ENCODE measurements at regions not wholly inside any gene's neighbourhood (a gene's known extent, or its start where the extent isn't known, plus 50 kb on each side); places are given as distances from the start of the nearest gene placed in this dataset.
"Not testable (repeated sequence)": the region's sequence is repeated elsewhere in the genome, so short reads cannot be mapped to it uniquely, and the experiment has no call there.

- H3K4me3 ChIP-seq (ENCODE audit: low read depth, low read length) = no peak overlapping the region
- DNase-seq (ENCODE audit: low read depth) = no peak
Measured at GRCh38 chr1:31485166-31485565, 72.2 kb downstream of the SERINC2 start.

DNA sequence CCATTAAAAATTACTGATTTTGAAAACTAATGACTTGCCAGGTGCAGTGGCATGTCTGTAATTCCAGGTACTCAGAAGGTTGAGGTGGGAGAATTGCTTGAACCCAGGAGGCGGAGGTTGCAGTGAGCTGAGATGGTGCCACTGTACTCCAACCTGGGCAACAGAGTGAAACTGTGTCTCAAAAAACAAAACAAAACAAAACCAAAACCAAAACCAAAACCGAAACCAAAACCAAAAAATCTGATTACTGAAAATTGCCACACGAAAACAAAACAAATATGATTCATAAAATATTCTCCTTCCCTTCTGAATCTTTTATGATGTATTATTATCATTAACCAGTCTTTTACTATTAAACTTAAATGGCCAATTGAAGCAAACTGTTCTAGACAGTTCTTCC is 74.1 kb downstream of the SERINC2 start:
- DNase-seq (ENCODE audit: low read depth) = no peak
- H3K4me3 ChIP-seq (ENCODE audit: low read depth, low read length) = no peak overlapping the region

DNA sequence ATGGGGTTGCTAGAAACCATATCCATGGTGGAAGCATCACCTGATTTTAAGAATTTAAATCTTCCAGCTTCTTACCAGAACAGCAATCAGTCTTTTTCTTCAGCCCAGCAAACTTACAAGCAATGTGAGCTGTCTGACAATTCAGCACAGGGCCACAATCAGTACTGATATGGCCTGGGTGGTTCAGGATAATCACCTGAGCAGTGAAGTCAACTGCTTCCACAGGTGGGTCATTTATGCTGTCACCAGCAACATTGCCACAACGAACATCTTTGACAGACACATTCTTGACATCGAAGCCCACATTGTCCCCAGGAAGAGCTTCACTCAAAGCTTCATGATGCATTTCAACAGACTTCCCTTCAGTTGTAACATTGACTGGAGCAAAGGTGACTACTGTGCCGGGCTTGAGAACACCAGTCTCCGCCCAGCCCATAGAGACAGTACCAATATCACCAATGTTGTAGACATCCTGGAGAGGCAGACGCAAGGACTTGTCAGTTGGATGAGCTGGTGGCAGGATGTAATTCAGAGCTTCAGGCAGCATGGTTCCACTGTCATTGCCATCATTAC is 74.8 kb downstream of the SERINC2 start:
- no peak overlapping the region for H3K4me3 ChIP-seq (ENCODE audit: low read depth, low read length)

GRCh38 chr1:31488528-31488927 is 75.5 kb downstream of the SERINC2 start:
- DNase-seq (ENCODE audit: low read depth) = no peak

More for the DNA sequence above, 74.8 kb downstream of the SERINC2 start:
- DNase-seq (ENCODE audit: low read depth) = no peak

DNA sequence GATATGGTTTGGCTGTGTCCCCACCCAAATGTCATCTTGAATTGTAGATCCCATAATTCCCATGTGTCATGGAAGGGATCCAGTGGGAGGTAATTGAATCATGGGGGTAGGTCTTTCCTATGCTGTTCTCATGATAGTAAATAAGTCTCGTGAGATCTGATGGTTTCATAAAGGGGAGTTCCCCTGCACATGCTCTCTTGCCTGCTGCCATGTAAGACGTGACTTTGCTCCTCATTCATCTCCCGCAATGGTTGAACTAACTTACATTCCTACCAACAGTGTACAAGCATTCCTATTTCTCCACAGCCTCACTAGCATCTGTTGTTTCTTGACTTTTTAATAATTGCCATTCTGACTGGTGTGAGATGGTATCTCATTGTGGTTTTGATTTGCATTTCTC is 76.6 kb downstream of the SERINC2 start:
- not testable (repeated sequence) for H3K4me3 ChIP-seq (ENCODE audit: low read depth, low read length); DNase-seq (ENCODE audit: low read depth)

More at GRCh38 chr1:31488528-31488927, 75.5 kb downstream of the SERINC2 start:
- H3K4me3 ChIP-seq (ENCODE audit: low read depth, low read length) = no peak overlapping the region

DNA sequence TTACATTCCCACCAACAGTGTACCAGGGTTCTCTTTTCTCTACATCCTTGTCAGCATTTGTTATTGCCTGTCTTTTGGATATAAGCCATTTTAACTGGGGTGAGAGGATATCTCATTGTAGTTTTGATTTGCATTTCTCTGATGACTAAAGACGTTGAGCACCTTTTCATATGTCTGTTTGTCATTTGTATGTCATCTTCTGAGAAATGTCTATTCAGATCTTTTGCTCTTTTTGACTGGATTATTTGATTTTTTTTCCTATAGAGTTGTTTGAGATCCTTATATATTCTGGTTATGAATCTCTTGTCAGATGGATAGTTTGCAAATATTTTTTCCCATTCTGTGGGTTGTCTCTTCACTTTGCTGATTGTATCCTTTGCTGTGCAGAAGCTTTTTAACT is 77.6 kb downstream of the SERINC2 start:
- not testable (repeated sequence) for DNase-seq (ENCODE audit: low read depth); H3K4me3 ChIP-seq (ENCODE audit: low read depth, low read length)

DNA sequence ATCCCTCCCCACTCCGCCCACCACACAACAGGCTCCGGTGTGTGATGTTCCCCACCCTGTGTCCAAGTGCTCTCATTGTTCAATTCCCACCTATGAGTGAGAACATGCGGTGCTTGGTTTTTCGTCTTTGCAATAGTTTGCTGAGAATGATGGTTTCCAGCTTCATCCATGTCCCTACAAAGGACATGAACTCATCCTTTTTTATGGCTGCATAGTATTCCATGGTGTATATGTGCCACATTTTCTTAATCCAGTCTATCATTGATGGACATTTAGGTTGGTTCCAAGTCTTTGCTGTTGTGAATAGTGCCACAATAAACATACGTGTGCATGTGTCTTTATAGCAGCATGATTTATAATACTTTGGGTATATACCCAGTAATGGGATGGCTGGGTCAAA is 81.0 kb upstream of the TINAGL1 start:
- not testable (repeated sequence) for DNase-seq (ENCODE audit: low read depth); H3K4me3 ChIP-seq (ENCODE audit: low read depth, low read length)

DNA sequence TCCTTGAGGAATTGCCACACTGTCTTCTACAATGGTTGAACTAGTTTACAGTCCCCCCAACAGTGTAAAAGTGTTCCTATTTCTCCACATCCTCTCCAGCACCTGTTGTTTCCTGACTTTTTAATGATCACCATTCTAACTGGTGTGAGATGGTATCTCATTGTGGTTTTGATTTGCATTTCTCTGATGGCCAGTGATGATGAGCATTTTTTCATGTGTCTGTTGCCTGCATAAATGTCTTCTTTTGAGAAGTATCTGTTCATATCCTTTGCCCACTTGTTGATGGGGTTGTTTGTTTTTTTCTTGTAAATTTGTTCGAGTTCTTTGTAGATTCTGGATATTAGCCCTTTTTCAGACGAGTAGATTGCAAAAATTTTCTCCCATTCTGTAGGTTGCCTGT is 80.5 kb upstream of the TINAGL1 start:
- DNase-seq (ENCODE audit: low read depth); H3K4me3 ChIP-seq (ENCODE audit: low read depth, low read length): not testable (repeated sequence)

DNA sequence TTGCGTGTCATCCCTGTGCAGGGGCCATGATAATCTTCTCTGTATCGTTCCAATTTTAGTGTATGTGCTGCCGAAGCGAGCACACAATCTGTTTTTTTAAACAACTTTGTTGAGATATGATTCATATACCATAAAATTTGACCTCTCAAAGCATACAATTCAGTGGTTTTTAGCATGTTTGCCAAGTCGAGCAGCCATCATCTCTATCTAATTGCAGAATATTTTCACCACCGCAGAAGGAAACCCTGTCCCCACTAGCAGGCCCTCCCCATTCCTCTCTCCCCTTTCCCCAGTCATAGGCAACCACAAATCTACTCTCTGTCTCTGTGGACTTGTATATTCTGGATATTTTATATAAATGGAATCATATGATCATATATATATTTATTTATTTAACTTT is 78.7 kb upstream of the TINAGL1 start:
- H3K4me3 ChIP-seq (ENCODE audit: low read depth, low read length) = no peak overlapping the region
- DNase-seq (ENCODE audit: low read depth) = no peak

GRCh38 chr1:31498376-31499040 is 77.8 kb upstream of the TINAGL1 start:
- H3K4me3 ChIP-seq (ENCODE audit: low read depth, low read length) = no peak overlapping the region
- no peak for DNase-seq (ENCODE audit: low read depth)

DNA sequence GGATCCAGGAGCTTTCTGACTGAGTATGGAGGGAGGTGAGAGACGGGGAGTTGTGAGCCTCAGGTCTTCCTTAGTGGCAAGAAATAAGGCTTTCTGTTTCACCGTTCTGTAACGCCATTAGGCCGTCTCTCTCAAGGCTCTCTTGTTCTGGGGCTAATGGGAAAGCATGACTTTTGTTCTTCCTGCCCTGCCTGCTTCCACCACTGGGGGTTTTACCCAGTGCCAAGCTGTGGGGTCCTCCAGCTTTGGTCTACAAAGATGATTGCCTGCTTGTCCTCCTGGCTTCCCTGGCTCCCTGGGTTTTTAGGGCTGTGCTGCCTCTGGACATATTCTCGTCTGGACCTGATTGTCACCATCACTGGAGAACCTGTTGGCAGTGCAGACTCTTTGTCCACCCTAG is 74.8 kb upstream of the TINAGL1 start:
- H3K4me3 ChIP-seq (ENCODE audit: low read depth, low read length) = no peak overlapping the region
- DNase-seq (ENCODE audit: low read depth) = no peak

- DNase-seq (ENCODE audit: low read depth) = no peak
- no peak overlapping the region for H3K4me3 ChIP-seq (ENCODE audit: low read depth, low read length)
Measured at GRCh38 chr1:31502253-31502652, 74.1 kb upstream of the TINAGL1 start.

DNA sequence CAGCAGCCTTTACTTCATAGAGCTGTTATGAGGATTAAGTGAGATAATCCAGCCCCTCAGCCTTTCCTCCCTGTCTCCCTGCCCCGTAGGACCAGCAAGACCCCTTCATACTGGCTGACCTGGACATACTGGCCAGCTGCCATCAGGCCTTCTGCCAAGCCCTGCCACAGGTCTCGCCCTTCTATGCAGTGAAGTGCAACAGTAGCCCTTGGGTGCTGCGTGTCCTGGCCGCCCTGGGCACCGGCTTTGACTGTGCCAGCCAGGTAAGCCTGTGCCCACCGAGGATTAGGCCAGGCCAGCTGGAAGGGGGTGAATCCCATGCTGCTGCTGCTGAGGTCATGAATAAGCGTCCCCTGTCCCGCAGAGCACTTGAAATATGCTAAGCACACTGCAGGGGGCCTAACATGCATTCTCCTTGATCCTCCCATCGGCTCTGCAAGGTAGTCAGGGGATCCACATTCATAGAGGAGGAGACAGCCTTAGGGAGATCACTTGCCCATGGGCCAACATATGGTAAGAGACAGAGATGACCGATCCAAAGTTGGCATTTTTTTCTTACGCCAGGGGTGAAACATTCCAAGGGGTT is 73.3 kb upstream of the TINAGL1 start:
- DNase-seq (ENCODE audit: low read depth) = no peak
- no peak overlapping the region for H3K4me3 ChIP-seq (ENCODE audit: low read depth, low read length)

DNA sequence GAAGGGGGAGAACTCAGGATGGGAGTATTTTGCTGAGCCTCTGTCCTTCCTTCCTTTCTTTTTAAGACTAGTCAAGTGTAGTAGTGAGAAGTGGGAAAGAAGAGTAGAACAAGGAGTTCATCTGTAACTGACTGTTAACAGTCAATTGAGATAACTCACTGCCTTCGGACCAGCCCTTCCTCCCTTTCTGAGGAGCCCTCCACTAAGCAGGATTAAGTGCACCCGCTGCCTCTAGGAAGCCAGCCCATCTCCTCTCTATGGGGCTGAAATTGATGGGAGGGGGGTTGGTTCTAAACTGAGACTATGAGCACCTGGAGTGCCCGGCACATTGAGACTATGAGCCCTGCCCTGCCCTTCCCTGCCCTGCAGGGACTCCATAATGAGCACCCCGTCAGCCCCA is 72.7 kb upstream of the TINAGL1 start:
- no peak overlapping the region for H3K4me3 ChIP-seq (ENCODE audit: low read depth, low read length)
- DNase-seq (ENCODE audit: low read depth) = no peak

DNA sequence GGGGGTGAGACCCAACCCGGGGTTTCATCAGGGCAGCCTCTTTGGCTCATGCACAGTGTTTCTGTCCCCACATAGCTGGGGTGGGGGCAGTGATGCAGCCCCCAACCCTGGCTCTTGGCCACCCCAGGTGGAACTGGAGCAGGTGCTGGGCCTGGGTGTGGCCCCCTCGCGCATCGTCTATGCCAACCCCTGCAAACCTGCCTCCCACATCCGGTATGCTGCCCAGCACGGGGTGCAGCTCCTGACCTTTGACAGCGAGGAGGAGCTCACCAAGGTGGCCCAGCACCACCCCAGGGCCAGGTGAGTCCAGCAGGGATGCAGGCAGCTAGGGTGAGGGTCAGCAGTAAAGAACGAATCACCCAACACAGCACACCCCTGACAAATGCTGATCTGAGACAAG is 72.3 kb upstream of the TINAGL1 start:
- DNase-seq (ENCODE audit: low read depth) = no peak
- H3K4me3 ChIP-seq (ENCODE audit: low read depth, low read length) = no peak overlapping the region

DNA sequence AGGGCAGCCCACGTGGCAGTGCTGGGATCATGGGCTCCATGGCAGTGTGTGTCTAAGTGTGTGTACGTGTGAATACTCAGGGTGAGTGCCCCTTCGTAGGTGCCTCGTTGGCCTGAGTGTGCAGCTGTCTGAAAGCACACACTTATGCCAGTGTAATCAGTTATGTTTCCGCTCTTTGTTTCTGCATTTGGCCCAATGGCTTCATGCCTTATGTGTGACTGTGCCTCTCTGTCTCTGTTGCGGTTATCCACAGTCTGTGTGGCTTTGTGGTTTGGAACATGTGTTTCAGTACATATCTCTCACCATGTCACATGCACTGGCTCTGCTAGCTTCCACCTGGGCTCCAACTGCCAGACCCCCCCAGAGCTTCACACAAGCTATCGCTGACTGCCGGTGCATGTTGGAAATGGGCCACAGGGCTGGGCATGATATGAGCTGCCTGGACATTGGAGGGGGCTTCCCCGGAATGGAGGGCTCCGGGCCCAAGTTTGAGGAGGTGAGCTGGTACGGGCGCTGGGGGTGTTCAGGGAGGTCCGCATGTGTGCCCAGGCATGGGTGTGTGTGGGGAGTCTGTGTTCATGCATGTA is 70.3 kb upstream of the TINAGL1 start:
- DNase-seq (ENCODE audit: low read depth) = peak; percentile 61
- H3K4me3 ChIP-seq (ENCODE audit: low read depth, low read length) = no peak overlapping the region

- no peak overlapping the region for H3K4me3 ChIP-seq (ENCODE audit: low read depth, low read length)
- DNase-seq (ENCODE audit: low read depth) = no peak
Measured at GRCh38 chr1:31507221-31507620, 69.1 kb upstream of the TINAGL1 start.

DNA sequence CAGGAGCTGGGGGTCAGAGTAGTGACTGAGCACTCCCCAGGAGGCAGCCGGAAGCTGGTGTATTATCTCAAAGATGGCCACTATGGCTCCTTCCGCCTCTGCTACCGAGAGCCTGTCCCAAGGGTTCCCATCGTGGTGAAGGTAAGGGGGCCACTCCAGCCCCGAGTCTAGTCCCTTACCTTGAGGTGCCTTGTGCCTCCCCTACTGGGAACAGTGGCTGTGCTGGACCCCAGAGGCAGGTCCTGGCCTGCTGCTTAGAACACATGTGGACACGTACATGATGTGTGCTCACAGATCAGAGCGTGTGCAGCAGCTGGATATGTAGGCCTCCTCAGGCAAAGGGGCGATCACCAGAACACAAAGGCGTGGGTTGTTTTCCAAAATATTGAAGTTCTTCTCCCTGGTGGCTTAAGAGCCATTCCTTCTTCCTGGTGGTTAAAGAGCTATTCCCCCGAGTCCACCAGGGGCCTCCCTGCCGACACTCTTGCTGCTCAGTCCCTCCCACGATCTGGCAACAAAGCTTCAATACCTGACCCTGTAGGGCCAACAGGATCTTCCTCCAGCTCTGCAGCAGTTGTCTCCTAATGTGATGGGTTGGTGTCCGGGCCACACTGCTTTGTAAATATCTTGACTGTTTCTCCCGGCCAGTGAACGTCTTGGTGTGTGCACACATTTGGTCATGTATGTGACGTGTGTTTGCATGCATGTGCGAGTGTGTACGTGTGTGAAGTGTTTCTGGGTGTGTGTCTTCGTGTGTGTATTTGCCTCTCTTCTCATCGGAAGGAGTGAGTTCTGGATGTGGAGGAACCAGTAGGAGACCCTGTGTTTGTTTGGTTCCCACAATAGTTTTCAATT is 68.4 kb upstream of the TINAGL1 start:
- no peak for DNase-seq (ENCODE audit: low read depth)
- H3K4me3 ChIP-seq (ENCODE audit: low read depth, low read length) = no peak overlapping the region

DNA sequence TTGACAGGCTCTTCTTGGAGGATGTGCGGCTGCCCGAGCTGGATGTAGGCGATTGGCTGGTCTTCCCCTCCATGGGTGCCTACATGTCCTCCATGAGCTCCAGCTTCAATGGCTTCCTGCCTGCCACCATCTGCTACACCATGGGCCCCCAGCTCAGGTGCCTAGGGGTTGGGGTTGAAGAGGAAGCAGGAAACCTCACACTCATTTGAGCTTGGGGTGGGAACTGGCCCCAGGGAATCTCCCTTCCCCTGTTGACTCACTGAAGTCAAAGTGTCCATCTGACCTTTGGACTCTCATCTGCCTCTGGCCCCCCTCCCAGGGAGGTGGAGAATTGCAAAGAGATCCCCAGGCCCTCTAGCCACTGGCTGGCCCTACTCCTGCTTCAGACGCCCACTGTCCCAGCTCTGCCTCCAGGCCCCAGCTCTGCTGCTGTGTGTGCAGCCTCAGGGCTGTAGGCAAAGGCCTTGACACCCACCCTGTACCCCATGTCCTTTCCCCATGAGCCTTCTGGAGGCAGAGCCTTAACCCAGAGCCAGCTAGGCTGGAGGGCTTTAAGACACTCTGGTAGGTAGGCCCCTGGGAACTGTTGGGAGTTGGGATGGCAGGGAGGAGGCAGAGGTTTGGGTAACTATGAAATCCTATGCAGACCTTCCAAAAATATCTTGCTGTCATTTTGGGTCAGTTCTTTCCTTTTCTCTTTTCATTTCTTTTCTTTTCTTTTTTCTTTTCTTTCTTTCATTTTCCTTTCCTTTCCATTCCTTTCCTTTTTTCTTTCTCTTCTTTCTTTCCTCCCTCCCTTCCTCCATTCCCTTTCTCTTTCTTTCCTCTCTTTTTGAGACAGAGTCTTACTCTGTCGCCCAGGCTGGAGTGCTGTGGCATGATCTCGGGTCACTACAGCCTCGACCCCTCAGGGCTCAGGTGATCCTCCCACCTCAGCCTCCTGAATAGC is 66.9 kb upstream of the TINAGL1 start:
- DNase-seq (ENCODE audit: low read depth) = no peak
- no peak overlapping the region for H3K4me3 ChIP-seq (ENCODE audit: low read depth, low read length)

Data from skeletal muscle cell (primary cell).